H1 (cell line): ENCODE measurements at regions not wholly inside any gene's neighbourhood (a gene's known extent, or its start where the extent isn't known, plus 50 kb on each side); places are given as distances from the start of the nearest gene placed in this dataset.

Source experiments
- CTCF ChIA-PET: fragments of 300-600 bp; sonication (Branson Sonifier 250); formaldehyde crosslinking; loops from one replicate; lab custom pipeline; 2021; ENCODE audit not compliant: partially characterized antibody; lab: Charles Lee
- POLR2A ChIA-PET: fragments of 300-600 bp; sonication (Branson Sonifier 250); formaldehyde crosslinking; loops from one replicate; lab custom pipeline; 2021; ENCODE audit warnings: inconsistent platforms; ENCODE audit not compliant: partially characterized antibody; lab: Charles Lee
- DNase-seq, 2 experiments: peaks; one replicate each; pipeline versions ENCODE4 v3.0.0 to v3.0.0-alpha.2; 2010 to 2022; ENCODE audit warnings: low spot score in 2 of 2, low read depth in 1 of 2, mixed read lengths in 1 of 2
- FAIRE-seq: peaks from 2 replicates; lab custom pipeline; 2011; peaks lifted over from hg19 to GRCh38; lab: Jason Lieb, UNC
- H2AFZ ChIP-seq: 2 replicates; pipeline ENCODE4 v1.8.1; 2012; ENCODE audit warnings: low read length, inconsistent platforms
- H2AK5ac ChIP-seq: 2 replicates; pipeline ENCODE4 v1.6.1; 2013; ENCODE audit warnings: low read depth, low read length
- H2BK120ac ChIP-seq: replicated peaks from 2 replicates; pipeline ENCODE3; 2013; ENCODE audit warnings: low read depth, low read length, inconsistent platforms
- H2BK12ac ChIP-seq: 2 replicates; pipeline ENCODE4 v1.6.1; 2013; ENCODE audit warnings: low read depth, low read length
- H2BK15ac ChIP-seq: 2 replicates; pipeline ENCODE4 v1.6.1; 2013; ENCODE audit warnings: low read length
- H2BK20ac ChIP-seq: 2 replicates; pipeline ENCODE4 v1.6.1; 2013; ENCODE audit warnings: low read length
- H2BK5ac ChIP-seq: 2 replicates; pipeline ENCODE4 v1.6.1; 2013; ENCODE audit warnings: low read depth, low read length
- H3K14ac ChIP-seq: 2 replicates; pipeline ENCODE4 v1.6.1; 2013; ENCODE audit warnings: inconsistent platforms; ENCODE audit not compliant: insufficient read length
- H3K18ac ChIP-seq: 2 replicates; pipeline ENCODE4 v1.6.1; 2013; ENCODE audit warnings: low read length; ENCODE audit errors: extremely low read depth
- H3K23ac ChIP-seq: 2 replicates; pipeline ENCODE4 v1.6.1; 2013; ENCODE audit warnings: inconsistent platforms; ENCODE audit not compliant: insufficient read length
- H3K23me2 ChIP-seq: 2 replicates; pipeline ENCODE4 v1.6.1; 2013; ENCODE audit warnings: low read depth, low read length
- H3K27ac ChIP-seq: 2 replicates; pipeline ENCODE4 v1.6.1; 2011; ENCODE audit warnings: low read depth, low read length, inconsistent platforms
- H3K27me3 ChIP-seq, 4 experiments: replicated peaks in 1 of 4; 1 replicate in 1 of 4; 2 replicates in 3 of 4; pipeline versions ENCODE4 v1.6.1 to v1.8.1; 2011 to 2013; ENCODE audit warnings: low read length in 3 of 4, mild to moderate bottlenecking in 3 of 4, inconsistent platforms in 2 of 4, mixed read lengths in 2 of 4, moderate library complexity in 1 of 4; ENCODE audit not compliant: control insufficient read depth in 3 of 4, insufficient read depth in 3 of 4; ENCODE audit errors: extremely low read depth in 1 of 4
- H3K36me3 ChIP-seq, 4 experiments: 2 replicates each; pipeline versions ENCODE4 v1.6.1 to v1.8.1; 2011 to 2013; ENCODE audit warnings: mild to moderate bottlenecking in 4 of 4, low read length in 3 of 4, moderate library complexity in 2 of 4, control low read depth in 1 of 4, inconsistent platforms in 1 of 4; ENCODE audit not compliant: insufficient read depth in 4 of 4, control insufficient read depth in 2 of 4
- H3K4ac ChIP-seq: replicated peaks from 2 replicates; pipeline ENCODE3; 2013; ENCODE audit warnings: low read length, low read depth, mixed read lengths, inconsistent platforms; ENCODE audit not compliant: insufficient read length
- H3K4me1 ChIP-seq, 4 experiments: replicated peaks in 1 of 4; 1 replicate in 1 of 4; 2 replicates in 3 of 4; pipeline versions ENCODE4 v1.6.1 to v1.8.1; 2011 to 2013; ENCODE audit warnings: low read length in 3 of 4, inconsistent platforms in 2 of 4, mixed read lengths in 1 of 4; ENCODE audit not compliant: insufficient read depth in 4 of 4, control insufficient read depth in 3 of 4
- H3K4me2 ChIP-seq, 2 experiments: 2 replicates each; pipeline versions ENCODE4 v1.6.1 to v1.8.1; 2011 to 2013; ENCODE audit warnings: low read depth in 2 of 2, low read length in 2 of 2, control low read depth in 1 of 2, inconsistent platforms in 1 of 2, mild to moderate bottlenecking in 1 of 2; ENCODE audit not compliant: insufficient read depth in 1 of 2
- H3K4me3 ChIP-seq, 4 experiments: fragments of 200-600, 300-600 bp in 1 of 4; sonication (generic), shearing (Covaris generic), sonication (Bioruptor Twin) in 1 of 4; 2 replicates each; pipeline versions ENCODE4 v1.5.1 to v1.8.1; 2011 to 2016; ENCODE audit warnings: low read length in 4 of 4, low read depth in 3 of 4, control low read depth in 2 of 4, inconsistent platforms in 2 of 4, mild to moderate bottlenecking in 2 of 4, mixed read lengths in 1 of 4, moderate library complexity in 1 of 4; ENCODE audit not compliant: insufficient read depth in 2 of 4; ENCODE audit errors: extremely low read depth in 1 of 4
- H3K56ac ChIP-seq: replicated peaks from 2 replicates; pipeline ENCODE3; 2013; ENCODE audit warnings: low read depth, mild to moderate bottlenecking, mixed read lengths, low read length, inconsistent platforms; ENCODE audit not compliant: insufficient read length
- H3K79me1 ChIP-seq: 2 replicates; pipeline ENCODE4 v1.6.1; 2013; ENCODE audit warnings: low read depth, low read length, control low read depth
- H3K79me2 ChIP-seq, 2 experiments: 2 replicates each; pipeline versions ENCODE4 v1.6.1 to v1.8.1; 2012 to 2013; ENCODE audit warnings: low read length in 2 of 2, mild to moderate bottlenecking in 2 of 2, inconsistent platforms in 1 of 2; ENCODE audit not compliant: insufficient read depth in 2 of 2, control insufficient read depth in 1 of 2
- H3K9ac ChIP-seq, 4 experiments: replicated peaks in 1 of 4; 1 replicate in 1 of 4; 2 replicates in 3 of 4; pipeline versions ENCODE4 v1.6.1 to v1.8.1; 2011 to 2013; ENCODE audit warnings: low read depth in 3 of 4, low read length in 3 of 4, control low read depth in 2 of 4, mild to moderate bottlenecking in 2 of 4, moderate library complexity in 2 of 4, inconsistent platforms in 1 of 4; ENCODE audit errors: extremely low read depth in 1 of 4
- H3K9me3 ChIP-seq, 2 experiments: 2 replicates each; pipeline versions ENCODE4 v1.6.1 to v1.8.1; 2012 to 2013; ENCODE audit warnings: mild to moderate bottlenecking in 2 of 2, moderate library complexity in 2 of 2, control low read depth in 1 of 2, inconsistent platforms in 1 of 2, low read depth in 1 of 2, low read length in 1 of 2, mixed read lengths in 1 of 2; ENCODE audit not compliant: insufficient read depth in 2 of 2
- H4K20me1 ChIP-seq, 2 experiments: replicated peaks in 1 of 2; 2 replicates each; pipeline versions ENCODE3 to v1.8.1; 2011 to 2013; ENCODE audit warnings: inconsistent platforms in 2 of 2, low read length in 2 of 2, mild to moderate bottlenecking in 1 of 2; ENCODE audit not compliant: insufficient read depth in 2 of 2, control insufficient read depth in 1 of 2
- H4K5ac ChIP-seq: 2 replicates; pipeline ENCODE4 v1.6.1; 2013; ENCODE audit warnings: low read length, low read depth, mixed read lengths, inconsistent platforms; ENCODE audit not compliant: insufficient read length
- H4K8ac ChIP-seq: 2 replicates; pipeline ENCODE4 v1.8.0; 2013; ENCODE audit warnings: mild to moderate bottlenecking, moderate library complexity, low read length, inconsistent platforms; ENCODE audit not compliant: insufficient read depth; ENCODE audit errors: extremely low read depth
- H4K91ac ChIP-seq: replicated peaks from 2 replicates; pipeline ENCODE3; 2013; ENCODE audit warnings: low read length, mixed read lengths, inconsistent platforms; ENCODE audit not compliant: insufficient read length
- ATF2 ChIP-seq: IDR thresholded peaks from 2 replicates; pipeline ENCODE4 v1.6.1; 2012; ENCODE audit warnings: low read length, inconsistent platforms
- BRCA1 ChIP-seq: IDR thresholded peaks from 2 replicates; pipeline ENCODE4 v1.6.1; 2012; ENCODE audit warnings: low read depth, low read length, improper control_type of control experiment
- CBX8 ChIP-seq: fragments of 300-800, 300-1000 bp; sonication (generic); IDR thresholded peaks from 2 replicates; pipeline ENCODE4 v1.7.1; 2016; ENCODE audit warnings: low read depth, low read length, borderline replicate concordance
- EGR1 ChIP-seq: IDR thresholded peaks from 2 replicates; pipeline ENCODE4 v1.6.1; 2011; ENCODE audit warnings: low read depth, low read length, borderline replicate concordance
- FOSL1 ChIP-seq: IDR thresholded peaks from 2 replicates; pipeline ENCODE4 v1.6.1; 2011; ENCODE audit warnings: mild to moderate bottlenecking, low read depth, low read length, moderate library complexity; ENCODE audit not compliant: insufficient read depth
- GABPA ChIP-seq: IDR thresholded peaks from 2 replicates; pipeline ENCODE4 v1.6.1; 2011; ENCODE audit warnings: mild to moderate bottlenecking, low read length, moderate library complexity, borderline replicate concordance; ENCODE audit not compliant: insufficient read depth
- HDAC6 ChIP-seq: IDR thresholded peaks from one replicate; pipeline ENCODE4 v1.7.1; 2012; ENCODE audit warnings: low read depth, mild to moderate bottlenecking, inconsistent platforms, low read length, moderate library complexity
- JUND ChIP-seq: IDR thresholded peaks from 2 replicates; pipeline ENCODE4 v1.6.1; 2011; ENCODE audit warnings: mild to moderate bottlenecking, improper control_type of control experiment, low read length
- KDM4A ChIP-seq: IDR thresholded peaks from one replicate; pipeline ENCODE4 v1.7.1; 2012; ENCODE audit warnings: low read depth, mild to moderate bottlenecking, moderate library complexity, low read length, inconsistent platforms; ENCODE audit not compliant: severe bottlenecking
- PHF8 ChIP-seq: fragments of 200-600 bp; sonication (generic); conservative IDR thresholded peaks from 2 replicates; pipeline ENCODE4 v1.7.1; 2012; ENCODE audit warnings: low read depth, mild to moderate bottlenecking, inconsistent platforms, low read length, moderate library complexity
- SIRT6 ChIP-seq: IDR thresholded peaks from one replicate; pipeline ENCODE4 v1.7.1; 2012; ENCODE audit warnings: low read length, inconsistent platforms
- SP2 ChIP-seq: IDR thresholded peaks from 2 replicates; pipeline ENCODE4 v1.6.1; 2012; ENCODE audit warnings: mild to moderate bottlenecking, low read length, inconsistent platforms
- WGBS, 2 experiments: shearing (Covaris generic) in 1 of 2; methylation state at CpG; one replicate each; pipeline versions ENCODE4 v1.1.6 to v1.1.7; 2013 to 2015; ENCODE audit warnings: low lambda C conversion rate in 2 of 2, mixed read lengths in 2 of 2, inconsistent platforms in 1 of 2, low coverage in 1 of 2, missing lambda C conversion rate in 1 of 2; ENCODE audit not compliant: insufficient replicate concordance in 2 of 2, insufficient coverage in 1 of 2, insufficient read length in 1 of 2; ENCODE audit errors: extremely low coverage in 1 of 2, missing lambda C conversion rate in 1 of 2; 5-methylcytosine and 5-hydroxymethylcytosine counted together

DNA sequence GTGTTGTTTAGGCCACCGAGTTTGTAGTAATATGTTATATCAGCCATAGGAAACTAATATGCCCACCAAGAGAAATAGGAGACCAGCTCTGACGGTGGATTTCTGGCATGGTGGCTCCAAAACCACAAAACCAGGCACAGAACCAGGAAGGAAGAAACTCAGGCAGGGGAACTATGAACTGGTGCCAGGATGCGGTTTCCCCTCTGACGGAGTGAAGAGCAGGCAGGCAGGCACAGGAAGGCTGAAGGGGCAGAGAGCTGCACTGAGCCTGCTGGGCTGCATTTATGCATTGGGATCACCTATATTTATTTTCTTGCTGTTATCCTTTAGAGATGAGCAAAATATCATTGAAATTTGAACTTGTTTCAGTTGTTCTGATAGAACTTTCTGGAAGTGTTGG is 479.4 kb downstream of the VRK1 start:
- Histone ChIP-seq H3K18ac (no peak overlapping the region), H3K79me2 (no peaks in the 10 kb centered on the region), H4K5ac (no peak overlapping the region), H3K27ac (no peak overlapping the region), H3K27me3 (no peaks in the 10 kb centered on the region), H2AK5ac (no peak overlapping the region), H3K4me3 (no peak overlapping the region), H3K9ac (no peak overlapping the region), H2AFZ (no peak overlapping the region), H3K36me3 (no peaks in the 10 kb centered on the region), H4K20me1 (no peaks in the 10 kb centered on the region), H2BK20ac (no peak overlapping the region), H3K79me1 (no peaks in the 10 kb centered on the region), H2BK12ac (no peak overlapping the region), H3K9me3 (no peaks in the 10 kb centered on the region), H3K56ac (no peak overlapping the region), H2BK5ac (no peak overlapping the region), H3K14ac (no peak overlapping the region), H4K91ac (no peak overlapping the region), H2BK15ac (no peak overlapping the region), H3K4ac (no peak overlapping the region), H3K4me2 (no peak overlapping the region), H4K8ac (no peak overlapping the region), H2BK120ac (no peak overlapping the region), H3K4me1 (peaks cover 0 to 7% (median 5%) of the 10 kb centered on the region in 4 experiments; a peak in 5 of 7 replicates), H3K23ac (no peak overlapping the region), H3K23me2 (no peaks in the 10 kb centered on the region)
- no peak for DNase-seq
- ChIA-PET CTCF (interaction anchor here (1.1 kb wide), 1 partner anchor 24 kb away, joined by 3 read pairs; no protein-coding TSS in a partner anchor), POLR2A (no interaction called here)
- WGBS, 2 experiments: 87% methylated on average over 4 of the region's 4 CpGs; no CpG with 5 or more reads in 1 of the 2 experiments
- no peak for FAIRE-seq
- TF ChIP-seq EGR1 (no peak), SP2 (no peak), SIRT6 (no peak), CBX8 (no peak), FOSL1 (no peak), GABPA (no peak), BRCA1 (no peak), JUND (no peak), KDM4A (no peak), HDAC6 (no peak), ATF2 (no peak), PHF8 (no peak)
